Bronchial epithelial cell (primary cell): ENCODE measurements at regions not wholly inside any gene's neighbourhood (a gene's known extent, or its start where the extent isn't known, plus 50 kb on each side); places are given as distances from the start of the nearest gene placed in this dataset.

ENCODE experiments used
- DNase-seq: peaks from one replicate; pipeline ENCODE4 v3.0.0-alpha.2; 2010; ENCODE audit warnings: low read depth
- FAIRE-seq: peaks from 2 replicates; lab custom pipeline; 2011; peaks lifted over from hg19 to GRCh38; lab: Jason Lieb, UNC
- H3K27me3 ChIP-seq: 2 replicates; pipeline ENCODE4 v1.5.1; 2011; ENCODE audit warnings: low read length; ENCODE audit not compliant: control insufficient read depth, insufficient read depth
- H3K36me3 ChIP-seq: 2 replicates; pipeline ENCODE4 v1.5.1; 2011; ENCODE audit warnings: low read length; ENCODE audit not compliant: control insufficient read depth, insufficient read depth
- H3K4me3 ChIP-seq: 2 replicates; pipeline ENCODE4 v1.5.1; 2011; ENCODE audit warnings: mild to moderate bottlenecking, low read depth, low read length, control low read depth
- TF ChIP-seq, protein P1 (sequence below): IDR thresholded peaks from 2 replicates; pipeline ENCODE4 v1.5.1; 2011; ENCODE audit warnings: mild to moderate bottlenecking, moderate library complexity, low read length, control low read depth, inconsistent platforms; ENCODE audit not compliant: insufficient read depth, severe bottlenecking

DNA sequence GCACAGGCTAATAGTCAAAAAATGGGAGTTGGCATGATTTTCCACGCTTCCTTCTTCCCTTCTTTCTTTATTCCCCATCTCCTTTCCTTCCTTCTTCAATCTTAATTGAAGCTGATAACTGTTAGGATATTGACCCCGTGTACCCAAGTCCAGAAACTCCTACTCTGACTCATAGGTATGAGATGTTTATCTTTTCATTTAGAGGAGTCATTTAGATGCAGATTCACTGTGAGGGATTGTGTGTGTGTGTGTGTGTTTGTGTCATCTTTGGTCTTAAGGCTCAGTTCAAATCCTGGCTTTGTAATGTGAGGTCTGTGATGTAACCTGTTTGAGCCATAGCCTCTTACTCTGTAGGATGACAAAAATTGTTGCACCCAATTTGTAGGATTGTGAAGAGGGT, 332.0 kb upstream of the MAF start:
- Histone ChIP-seq H3K36me3 (no peaks in the 10 kb centered on the region), H3K4me3 (no peak overlapping the region), H3K27me3 (no peaks in the 10 kb centered on the region)
- peak; percentile 28 for FAIRE-seq
- DNase-seq = peak; percentile 44
- TF ChIP-seq, protein P1, sequence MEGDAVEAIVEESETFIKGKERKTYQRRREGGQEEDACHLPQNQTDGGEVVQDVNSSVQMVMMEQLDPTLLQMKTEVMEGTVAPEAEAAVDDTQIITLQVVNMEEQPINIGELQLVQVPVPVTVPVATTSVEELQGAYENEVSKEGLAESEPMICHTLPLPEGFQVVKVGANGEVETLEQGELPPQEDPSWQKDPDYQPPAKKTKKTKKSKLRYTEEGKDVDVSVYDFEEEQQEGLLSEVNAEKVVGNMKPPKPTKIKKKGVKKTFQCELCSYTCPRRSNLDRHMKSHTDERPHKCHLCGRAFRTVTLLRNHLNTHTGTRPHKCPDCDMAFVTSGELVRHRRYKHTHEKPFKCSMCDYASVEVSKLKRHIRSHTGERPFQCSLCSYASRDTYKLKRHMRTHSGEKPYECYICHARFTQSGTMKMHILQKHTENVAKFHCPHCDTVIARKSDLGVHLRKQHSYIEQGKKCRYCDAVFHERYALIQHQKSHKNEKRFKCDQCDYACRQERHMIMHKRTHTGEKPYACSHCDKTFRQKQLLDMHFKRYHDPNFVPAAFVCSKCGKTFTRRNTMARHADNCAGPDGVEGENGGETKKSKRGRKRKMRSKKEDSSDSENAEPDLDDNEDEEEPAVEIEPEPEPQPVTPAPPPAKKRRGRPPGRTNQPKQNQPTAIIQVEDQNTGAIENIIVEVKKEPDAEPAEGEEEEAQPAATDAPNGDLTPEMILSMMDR = no peak

DNA sequence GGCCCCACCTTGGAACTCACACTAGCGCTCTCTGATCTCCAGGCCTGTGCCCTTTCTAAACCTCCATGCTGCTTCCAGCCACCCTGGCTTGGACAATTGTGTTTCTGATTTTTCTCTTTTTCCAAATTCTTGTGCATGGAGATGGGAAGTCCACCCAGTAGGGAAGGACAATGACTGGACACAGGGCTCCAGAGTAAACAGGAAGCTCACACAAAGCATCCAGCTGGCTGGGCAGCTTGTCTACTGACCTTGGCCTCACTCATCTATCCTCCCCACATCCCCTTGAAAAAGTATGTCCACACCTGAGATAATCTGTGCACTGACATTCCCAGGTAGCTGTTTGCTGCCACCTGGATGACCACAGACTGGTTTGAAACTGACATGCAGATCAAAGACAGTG, 331.2 kb upstream of the MAF start:
- Histone ChIP-seq H3K4me3 (no peak overlapping the region), H3K36me3 (no peaks in the 10 kb centered on the region), H3K27me3 (no peaks in the 10 kb centered on the region)
- no peak for DNase-seq
- no peak for FAIRE-seq
- TF ChIP-seq, protein P1 = no peak

DNA sequence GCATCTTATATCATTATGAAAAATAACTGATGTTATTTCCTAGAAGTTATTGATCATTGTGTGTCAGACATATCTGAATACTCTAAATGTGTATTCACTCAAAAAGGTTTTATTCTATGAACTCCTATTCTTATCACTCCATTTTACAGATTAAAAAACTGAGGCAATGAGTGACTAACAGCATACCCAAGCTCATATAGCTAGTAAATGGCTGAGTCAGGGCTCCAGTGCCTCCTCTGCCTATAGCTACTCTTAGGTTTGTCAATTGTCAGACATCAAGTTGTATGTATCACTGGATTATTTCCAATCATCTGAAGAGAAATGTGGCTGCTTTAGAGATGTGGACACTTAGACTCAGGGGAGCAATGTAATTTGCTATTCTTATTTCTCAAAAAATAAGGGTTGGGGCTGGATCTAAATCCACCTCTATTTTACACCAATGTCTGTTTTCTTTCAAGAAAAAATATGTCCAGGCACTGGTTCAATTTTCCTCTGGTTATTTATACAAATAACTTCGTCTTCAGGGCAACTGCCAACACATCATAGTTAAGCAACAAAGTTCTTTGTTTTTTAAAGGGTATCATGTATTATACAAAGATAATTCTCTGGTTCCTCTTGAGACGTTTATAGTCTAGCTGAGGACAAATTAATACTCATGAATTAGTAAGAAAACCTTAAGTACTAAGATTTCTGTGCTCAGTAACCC, 328.9 kb upstream of the MAF start:
- FAIRE-seq (no peak), DNase-seq (no peak)
- TF ChIP-seq, protein P1 = no peak
- Histone ChIP-seq H3K27me3 (no peaks in the 10 kb centered on the region), H3K4me3 (no peak overlapping the region), H3K36me3 (no peaks in the 10 kb centered on the region)

DNA sequence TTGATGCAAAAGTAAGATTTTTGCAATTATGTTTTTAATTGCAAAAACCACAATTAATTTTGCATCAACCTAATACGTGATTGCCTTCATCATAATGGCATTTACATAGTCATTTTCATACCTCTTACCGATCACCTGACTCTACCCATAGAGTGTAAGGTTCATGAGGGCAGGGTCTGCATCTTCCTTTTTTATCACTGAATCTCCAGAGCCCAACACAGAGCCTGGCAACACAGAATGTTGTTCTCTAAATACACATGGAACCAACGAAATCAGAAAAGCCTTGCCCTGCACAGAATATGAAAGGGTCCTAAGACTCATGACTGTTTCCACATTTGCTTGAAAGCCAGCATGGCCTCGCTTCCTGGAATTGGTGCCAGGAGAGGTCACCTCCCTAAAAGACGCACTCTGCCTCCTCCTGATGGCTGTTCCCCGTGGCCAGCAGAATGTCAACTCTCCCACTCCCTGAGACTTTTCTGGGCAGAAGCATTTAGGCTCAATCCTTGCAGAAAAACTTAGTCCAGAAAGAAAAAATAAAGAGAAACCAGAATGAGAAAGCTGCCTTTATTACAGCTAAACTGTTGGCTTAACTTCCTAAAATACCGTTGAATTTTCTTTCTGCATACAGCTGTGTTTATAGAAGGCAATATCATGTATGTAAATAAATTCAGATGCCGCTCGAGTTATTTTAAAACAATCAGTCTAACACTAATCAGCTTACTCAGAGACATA, 327.8 kb upstream of the MAF start:
- Histone ChIP-seq H3K27me3 (no peaks in the 10 kb centered on the region), H3K4me3 (no peak overlapping the region), H3K36me3 (no peaks in the 10 kb centered on the region)
- FAIRE-seq (no peak), DNase-seq (no peak)
- TF ChIP-seq, protein P1 = no peak

DNA sequence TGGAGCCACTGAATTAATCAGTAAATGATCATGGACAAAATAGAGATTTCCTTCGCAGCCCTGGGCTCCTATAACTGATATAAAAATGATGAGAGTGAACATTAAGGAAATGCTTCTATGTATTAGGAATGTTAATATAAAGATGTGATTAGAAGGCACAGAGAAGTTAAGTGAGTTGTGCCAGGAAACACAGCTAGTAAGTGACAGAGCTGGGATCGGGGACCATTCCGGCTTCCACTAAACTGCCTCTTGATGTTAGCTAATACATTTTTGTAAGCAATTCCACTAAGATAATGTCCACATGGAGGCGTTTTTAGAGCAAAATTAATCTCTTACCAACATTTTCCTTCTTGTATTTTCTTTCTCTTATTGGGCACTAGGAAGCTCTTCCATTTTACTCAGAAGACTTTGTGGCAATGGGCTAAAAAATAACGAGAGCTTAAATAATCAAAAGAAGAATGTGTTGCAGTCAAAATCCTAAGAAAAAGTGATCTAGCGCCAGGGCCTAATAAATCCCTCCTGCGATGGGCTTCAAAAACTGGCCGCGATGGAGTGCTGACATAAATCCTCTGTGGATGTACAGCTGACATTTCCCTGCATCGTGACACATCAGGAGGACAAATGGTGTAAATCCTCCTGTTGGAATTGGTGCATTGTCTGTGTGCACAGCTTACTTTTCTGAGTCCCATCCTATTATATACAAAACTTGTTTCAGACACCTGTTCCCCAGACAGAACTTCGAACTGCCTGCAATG, 326.1 kb upstream of the MAF start:
- FAIRE-seq = no peak
- H3K4me3 ChIP-seq = no peak overlapping the region
- TF ChIP-seq, protein P1 = no peak
- no peaks in the 10 kb centered on the region for H3K36me3 ChIP-seq
- no peaks in the 10 kb centered on the region for H3K27me3 ChIP-seq
- DNase-seq = no peak
